ENCODE measurements at regions not wholly inside any gene's neighbourhood (a gene's known extent, or its start where the extent isn't known, plus 50 kb on each side); places are given as distances from the start of the nearest gene placed in this dataset.

DNA sequence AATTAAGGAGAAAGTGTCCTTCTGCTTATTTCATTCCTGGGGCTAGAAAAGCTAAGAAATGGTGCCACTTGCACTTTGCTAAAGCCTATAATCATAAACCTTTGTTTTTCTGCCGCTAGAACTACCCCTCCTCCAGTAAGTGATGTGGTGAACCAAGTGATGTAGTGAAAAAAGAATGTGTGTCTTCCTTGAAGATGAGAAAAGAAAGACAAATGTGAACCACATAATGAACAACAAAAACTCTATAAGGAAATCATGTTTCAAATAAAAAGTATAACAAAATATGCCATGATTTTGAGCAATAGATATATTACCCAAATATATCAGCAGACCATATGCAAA lies 179.0 kb upstream of the SGCD start:
- no peak overlapping the region for H3K9ac ChIP-seq (replicated peaks; ENCODE audit: extremely low read depth, insufficient read depth, low read length)
- peaks cover 2% of the 10 kb centered on the region for H3K9me3 ChIP-seq (replicated peaks; ENCODE audit: control insufficient read depth, insufficient read depth, low read length)
- no peaks in the 10 kb centered on the region for H4K20me1 ChIP-seq (replicated peaks; ENCODE audit: control insufficient read depth, extremely low read depth, insufficient read depth, low read length)
- no peak overlapping the region for H3K4me3 ChIP-seq (replicated peaks in 1 of 3; ENCODE audit: insufficient read depth in 1 of 3, low read depth in 1 of 3, low read length in 3 of 3)
- no peak overlapping the region for H3K4me2 ChIP-seq (ENCODE audit: insufficient read depth, low read length)
- H3K4me1 ChIP-seq (ENCODE audit: control insufficient read depth, extremely low read depth, insufficient read depth, low read length), result no peaks in the 10 kb centered on the region
- CTCF ChIA-PET, result no interaction called here
- no peaks in the 10 kb centered on the region for H3K9me1 ChIP-seq (replicated peaks; ENCODE audit: control insufficient read depth, extremely low read depth, insufficient read depth, low read length)
- intact Hi-C loops (cut with micrococcal nuclease) (no loop called here), dilution Hi-C loops (cut with MboI; ENCODE audit: extremely low pct_ligation_motif_present, low sequenced_read_pairs) (no loop called here)
- no TSS peak for BruUV-seq (replicated peaks)
- no peaks in the 10 kb centered on the region for H3K79me2 ChIP-seq (ENCODE audit: control insufficient read depth, insufficient read depth, low read length)
- FAIRE-seq, result no peak
- no peaks in the 10 kb centered on the region for H3K27me3 ChIP-seq (ENCODE audit: control insufficient read depth in 2 of 2, insufficient read depth in 2 of 2, low read length in 2 of 2)
- no peak overlapping the region for H3K27ac ChIP-seq (ENCODE audit: insufficient read depth, low read depth, low read length)
- DNase-seq (ENCODE audit: low read depth, low spot score), result no peak
- H3K36me3 ChIP-seq (ENCODE audit: control insufficient read depth in 2 of 2, extremely low read depth in 1 of 2, insufficient read depth in 2 of 2, low read length in 2 of 2), result no peaks in the 10 kb centered on the region
- no peak overlapping the region for H2AFZ ChIP-seq (ENCODE audit: low read depth, low read length)
- TF ChIP-seq EZH2 (IDR thresholded peaks at IDR 0.05; ENCODE audit: borderline replicate concordance, low read depth, low read length, severe bottlenecking), result no peak
- TF ChIP-seq POLR2A (IDR thresholded peaks at IDR 0.05; ENCODE audit: low read depth, low read length), result no peak
- no peak for TF ChIP-seq JUN (IDR thresholded peaks at IDR 0.05; ENCODE audit: borderline replicate concordance, insufficient read depth, insufficient read length, low read depth)
- TF ChIP-seq MYC (IDR thresholded peaks at IDR 0.05; ENCODE audit: low read depth, low read length), result no peak
- TF ChIP-seq, protein P1, sequence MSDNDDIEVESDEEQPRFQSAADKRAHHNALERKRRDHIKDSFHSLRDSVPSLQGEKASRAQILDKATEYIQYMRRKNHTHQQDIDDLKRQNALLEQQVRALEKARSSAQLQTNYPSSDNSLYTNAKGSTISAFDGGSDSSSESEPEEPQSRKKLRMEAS (IDR thresholded peaks at IDR 0.05; ENCODE audit: insufficient read depth, insufficient read length), result no peak
- no peak for TF ChIP-seq FOS (IDR thresholded peaks at IDR 0.05; ENCODE audit: borderline replicate concordance, insufficient read depth, low read length)
- TF ChIP-seq, protein P2, sequence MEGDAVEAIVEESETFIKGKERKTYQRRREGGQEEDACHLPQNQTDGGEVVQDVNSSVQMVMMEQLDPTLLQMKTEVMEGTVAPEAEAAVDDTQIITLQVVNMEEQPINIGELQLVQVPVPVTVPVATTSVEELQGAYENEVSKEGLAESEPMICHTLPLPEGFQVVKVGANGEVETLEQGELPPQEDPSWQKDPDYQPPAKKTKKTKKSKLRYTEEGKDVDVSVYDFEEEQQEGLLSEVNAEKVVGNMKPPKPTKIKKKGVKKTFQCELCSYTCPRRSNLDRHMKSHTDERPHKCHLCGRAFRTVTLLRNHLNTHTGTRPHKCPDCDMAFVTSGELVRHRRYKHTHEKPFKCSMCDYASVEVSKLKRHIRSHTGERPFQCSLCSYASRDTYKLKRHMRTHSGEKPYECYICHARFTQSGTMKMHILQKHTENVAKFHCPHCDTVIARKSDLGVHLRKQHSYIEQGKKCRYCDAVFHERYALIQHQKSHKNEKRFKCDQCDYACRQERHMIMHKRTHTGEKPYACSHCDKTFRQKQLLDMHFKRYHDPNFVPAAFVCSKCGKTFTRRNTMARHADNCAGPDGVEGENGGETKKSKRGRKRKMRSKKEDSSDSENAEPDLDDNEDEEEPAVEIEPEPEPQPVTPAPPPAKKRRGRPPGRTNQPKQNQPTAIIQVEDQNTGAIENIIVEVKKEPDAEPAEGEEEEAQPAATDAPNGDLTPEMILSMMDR (IDR thresholded peaks at IDR 0.05; ENCODE audit: extremely low read depth in 1 of 2, insufficient read depth in 1 of 2, low read depth in 1 of 2, low read length in 2 of 2), result no peak
- no peak for TF ChIP-seq POLR2AphosphoS5 (IDR thresholded peaks at IDR 0.05; ENCODE audit: insufficient read depth, low read depth, low read length)
- no peak for TF ChIP-seq GATA2 (IDR thresholded peaks at IDR 0.05; ENCODE audit: insufficient read depth, insufficient read length, low read depth, low read length)
- POLR2A ChIA-PET, result no interaction called here

Measured in endothelial cell of umbilical vein (primary cell).